IMR-90 (cell line): ENCODE measurements at regions not wholly inside any gene's neighbourhood (a gene's known extent, or its start where the extent isn't known, plus 50 kb on each side); places are given as distances from the start of the nearest gene placed in this dataset.

ENCODE experiments used
- ATAC-seq: fragments of 200-7000 bp; cut with Tn5 transposase; 2 replicates; pipeline ENCODE4 v1.9.1; 2020; ENCODE audit warnings: low read depth, mild to moderate bottlenecking, moderate library complexity
- BruUV-seq: library from RNA; stranded (reverse); fragments of 400-500 nt; replicated peaks from 2 replicates; lab custom pipeline; 2021; lab: Mats Ljungman, UMichigan
- CTCF ChIA-PET: fragments of 300-600 bp; formaldehyde crosslinking; extraction: SDS; loops from one replicate; lab custom pipeline; 2021; ENCODE audit warnings: antibody characterized with exemption; lab: Yijun Ruan, JAX
- POLR2A ChIA-PET: fragments of 300-600 bp; sonication (Branson Sonifier 250); formaldehyde crosslinking; loops from one replicate; lab custom pipeline; 2022; ENCODE audit warnings: antibody characterized with exemption; ENCODE audit not compliant: unreplicated experiment; lab: Charles Lee
- DNase-seq: peaks from one replicate; pipeline ENCODE4 v3.0.0; 2013
- H2AFZ ChIP-seq: replicated peaks from 2 replicates; pipeline ENCODE3; 2013; ENCODE audit warnings: low read length, mild to moderate bottlenecking; ENCODE audit not compliant: poor library complexity
- H2AK5ac ChIP-seq: 2 replicates; pipeline ENCODE4 v1.6.1; 2013; ENCODE audit warnings: low read depth, low read length, inconsistent platforms
- H2AK9ac ChIP-seq: replicated peaks from 2 replicates; pipeline ENCODE3; 2013; ENCODE audit warnings: mild to moderate bottlenecking, low read depth, low read length, moderate library complexity; ENCODE audit not compliant: poor library complexity
- H2BK120ac ChIP-seq: 2 replicates; pipeline ENCODE4 v1.6.1; 2013; ENCODE audit warnings: low read depth, low read length, inconsistent platforms
- H2BK15ac ChIP-seq: 3 replicates; pipeline ENCODE4 v1.6.1; 2013; ENCODE audit warnings: low read depth, low read length, inconsistent platforms
- H2BK20ac ChIP-seq: 2 replicates; pipeline ENCODE4 v1.6.1; 2013; ENCODE audit warnings: low read depth, mild to moderate bottlenecking, inconsistent platforms, low read length, moderate library complexity
- H2BK5ac ChIP-seq: 2 replicates; pipeline ENCODE4 v1.6.1; 2013; ENCODE audit warnings: mild to moderate bottlenecking, low read depth, low read length, inconsistent platforms; ENCODE audit not compliant: poor library complexity, severe bottlenecking
- H3K14ac ChIP-seq: replicated peaks from 2 replicates; pipeline ENCODE4 v1.6.1; 2013; ENCODE audit warnings: low read depth, low read length, inconsistent platforms
- H3K18ac ChIP-seq: 2 replicates; pipeline ENCODE4 v1.6.1; 2013; ENCODE audit warnings: low read depth, low read length, control low read depth
- H3K23ac ChIP-seq: 2 replicates; pipeline ENCODE4 v1.6.1; 2013; ENCODE audit warnings: low read depth, low read length, inconsistent platforms
- H3K27ac ChIP-seq: 2 replicates; pipeline ENCODE4 v1.5.1; 2013; ENCODE audit warnings: mild to moderate bottlenecking, control low read depth, low read length; ENCODE audit not compliant: insufficient read depth
- H3K27me3 ChIP-seq: 2 replicates; pipeline ENCODE4 v1.6.1; 2013; ENCODE audit warnings: low read length; ENCODE audit not compliant: control insufficient read depth, insufficient read depth
- H3K36me3 ChIP-seq: 2 replicates; pipeline ENCODE4 v1.6.1; 2013; ENCODE audit warnings: low read length, mixed read lengths; ENCODE audit not compliant: control insufficient read depth, insufficient read depth
- H3K4ac ChIP-seq: 2 replicates; pipeline ENCODE4 v1.6.1; 2013; ENCODE audit warnings: low read depth, low read length, inconsistent platforms
- H3K4me1 ChIP-seq: 2 replicates; pipeline ENCODE4 v1.6.1; 2013; ENCODE audit warnings: low read length, mixed read lengths; ENCODE audit not compliant: control insufficient read depth, insufficient read depth
- H3K4me2 ChIP-seq: 2 replicates; pipeline ENCODE4 v1.6.1; 2013; ENCODE audit warnings: low read depth, mild to moderate bottlenecking, control low read depth, low read length, moderate library complexity
- H3K4me3 ChIP-seq: 2 replicates; pipeline ENCODE4 v1.5.1; 2013; ENCODE audit warnings: low read depth, mild to moderate bottlenecking, control low read depth, low read length, moderate library complexity; ENCODE audit not compliant: insufficient read depth
- H3K56ac ChIP-seq: 2 replicates; pipeline ENCODE4 v1.6.1; 2013; ENCODE audit warnings: low read length, inconsistent platforms; ENCODE audit not compliant: insufficient read depth; ENCODE audit errors: extremely low read depth
- H3K79me1 ChIP-seq, 2 experiments: 2 replicates each; pipeline ENCODE4 v1.6.1; 2013; ENCODE audit warnings: low read length in 2 of 2, inconsistent platforms in 1 of 2, low read depth in 1 of 2
- H3K9ac ChIP-seq: 2 replicates; pipeline ENCODE4 v1.6.1; 2013; ENCODE audit warnings: low read depth, low read length, control low read depth
- H3K9me1 ChIP-seq: 2 replicates; pipeline ENCODE4 v1.6.1; 2013; ENCODE audit warnings: low read length, inconsistent platforms; ENCODE audit not compliant: insufficient read depth
- H3K9me3 ChIP-seq: 2 replicates; pipeline ENCODE4 v1.6.1; 2013; ENCODE audit warnings: low read length; ENCODE audit not compliant: control insufficient read depth, insufficient read depth
- H4K20me1 ChIP-seq: 2 replicates; pipeline ENCODE4 v1.6.1; 2013; ENCODE audit warnings: low read length, inconsistent platforms; ENCODE audit not compliant: insufficient read depth
- H4K5ac ChIP-seq: 2 replicates; pipeline ENCODE4 v1.6.1; 2013; ENCODE audit warnings: mild to moderate bottlenecking, low read depth, low read length, control low read depth
- H4K8ac ChIP-seq, 2 experiments: 2 replicates each; pipeline ENCODE4 v1.6.1; 2013; ENCODE audit warnings: low read depth in 2 of 2, low read length in 2 of 2, control low read depth in 1 of 2, inconsistent platforms in 1 of 2
- H4K91ac ChIP-seq: 2 replicates; pipeline ENCODE4 v1.6.1; 2013; ENCODE audit warnings: low read depth, low read length, inconsistent platforms; ENCODE audit not compliant: insufficient read depth
- CHD1 ChIP-seq: IDR thresholded peaks from 2 replicates; pipeline ENCODE4 v1.6.1; 2012; ENCODE audit warnings: low read depth, low read length, improper control_type of control experiment
- NFE2L2 ChIP-seq: fragments of 150-350 bp; IDR thresholded peaks from 2 replicates; pipeline ENCODE4 v1.6.1; 2016; ENCODE audit warnings: low read depth, mild to moderate bottlenecking, low read length
- POLR2A ChIP-seq: IDR thresholded peaks from 2 replicates; pipeline ENCODE4 v1.6.1; 2012; ENCODE audit warnings: mild to moderate bottlenecking, low read depth, low read length
- RCOR1 ChIP-seq: IDR thresholded peaks from 2 replicates; pipeline ENCODE4 v1.6.1; 2012; ENCODE audit warnings: mild to moderate bottlenecking, low read length, improper control_type of control experiment; ENCODE audit not compliant: insufficient replicate concordance
- WGBS, 2 experiments: methylation state at CpG; one replicate each; pipeline versions ENCODE4 v1.1.5 to v1.1.7; 2013; ENCODE audit warnings: missing lambda C conversion rate in 2 of 2; ENCODE audit not compliant: insufficient read length in 1 of 2; ENCODE audit errors: extremely low coverage in 2 of 2; 5-methylcytosine and 5-hydroxymethylcytosine counted together
- dilution Hi-C: fragments of 300-500 bp; cut with HindIII; formaldehyde crosslinking; loops from one replicate; pipeline ENCODE4 v1.14.3; 2018; ENCODE audit warnings: low sequenced_read_pairs; ENCODE audit not compliant: unreplicated experiment
- in situ Hi-C: fragments of 300-500 bp; cut with MboI; formaldehyde crosslinking; loops from 3 replicates; pipeline ENCODE4 v1.14.3; 2019; ENCODE audit warnings: low sequenced_read_pairs, inconsistent platforms, mixed read lengths
- intact Hi-C: fragments of 100-400 bp; cut with micrococcal nuclease; formaldehyde crosslinking; loops from 2 replicates; pipeline ENCODE4 v1.10.0; 2022

DNA sequence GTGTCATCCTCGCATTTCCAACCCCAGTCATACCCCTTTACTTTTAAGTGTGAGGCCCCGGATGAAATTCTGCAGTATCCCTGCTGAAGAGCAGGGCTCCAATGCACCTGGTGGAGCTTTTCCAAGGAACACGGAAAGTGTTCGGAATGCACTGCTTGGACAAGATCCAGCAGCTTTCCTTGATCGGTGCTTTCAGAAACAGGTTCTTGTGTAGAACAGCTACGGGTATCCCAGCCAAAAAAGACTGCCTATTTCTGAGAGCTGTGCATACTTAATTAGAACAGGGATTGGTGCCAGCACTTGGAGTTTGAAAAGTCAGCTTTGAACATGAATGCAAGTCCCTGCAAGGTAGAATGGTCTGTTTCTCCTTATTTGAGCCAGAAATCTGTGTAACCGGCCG lies 87.2 kb upstream of the C1QTNF9B start:
- in situ Hi-C loops, result no loop called here
- no peak for DNase-seq
- no peak overlapping the region for H2BK15ac ChIP-seq
- TF ChIP-seq POLR2A (no peak), CHD1 (no peak), NFE2L2 (no peak), RCOR1 (no peak)
- H3K14ac ChIP-seq, result no peak overlapping the region
- no peaks in the 10 kb centered on the region for H3K36me3 ChIP-seq
- H3K9me1 ChIP-seq, result peaks cover 4% of the 10 kb centered on the region; the same call in 1 of the 2 replicates
- no peak overlapping the region for H2BK120ac ChIP-seq
- H3K79me1 ChIP-seq, result no peaks in the 10 kb centered on the region
- H3K4me3 ChIP-seq, result no peak overlapping the region
- intact Hi-C loops, result no loop called here
- no peak overlapping the region for H2BK5ac ChIP-seq
- ChIA-PET CTCF (no interaction called here), POLR2A (no interaction called here)
- H3K4ac ChIP-seq, result no peak overlapping the region
- H2AK5ac ChIP-seq, result no peak overlapping the region
- H3K9ac ChIP-seq, result no peak overlapping the region
- 80% methylated on average over 1 of the region's 8 CpGs; no CpG with 5 or more reads in 1 of the 2 experiments for WGBS, 2 experiments
- no peak overlapping the region for H3K4me2 ChIP-seq
- H3K27me3 ChIP-seq, result no peaks in the 10 kb centered on the region
- dilution Hi-C loops, result no loop called here
- H3K27ac ChIP-seq, result no peak overlapping the region
- no peaks in the 10 kb centered on the region for H4K20me1 ChIP-seq
- no peak overlapping the region for H4K91ac ChIP-seq
- BruUV-seq, result no TSS peak
- H2AFZ ChIP-seq, result no peak overlapping the region
- peaks cover 8% of the 10 kb centered on the region for H3K4me1 ChIP-seq
- H3K9me3 ChIP-seq, result no peaks in the 10 kb centered on the region
- no peak overlapping the region for H3K18ac ChIP-seq
- H2AK9ac ChIP-seq, result no peak overlapping the region
- H4K5ac ChIP-seq, result no peak overlapping the region
- H4K8ac ChIP-seq, result no peak overlapping the region
- H3K56ac ChIP-seq, result no peak overlapping the region
- no peak overlapping the region for H3K23ac ChIP-seq
- ATAC-seq, result no peak
- H2BK20ac ChIP-seq, result no peak overlapping the region
